Effector memory CD4-positive, alpha-beta T cell (primary cell): ENCODE measurements at regions not wholly inside any gene's neighbourhood (a gene's known extent, or its start where the extent isn't known, plus 50 kb on each side); places are given as distances from the start of the nearest gene placed in this dataset.
"Not testable (repeated sequence)": the region's sequence is repeated elsewhere in the genome, so short reads cannot be mapped to it uniquely, and the experiment has no call there.

Experiments used
- DNase-seq, 3 donors: peaks; one replicate each; pipeline ENCODE4 v3.0.0-alpha.2; 2020
- H3K27ac ChIP-seq: 2 replicates; pipeline ENCODE4 v1.7.0; 2013; ENCODE audit warnings: mild to moderate bottlenecking, low read length, moderate library complexity; ENCODE audit not compliant: insufficient read depth, poor library complexity, severe bottlenecking
- H3K27me3 ChIP-seq: replicated peaks from 2 replicates; pipeline ENCODE4 v1.7.0; 2013; ENCODE audit warnings: mild to moderate bottlenecking, low read length; ENCODE audit not compliant: insufficient read depth, control insufficient read depth, poor library complexity, severe bottlenecking
- H3K36me3 ChIP-seq: 2 replicates; pipeline ENCODE4 v1.7.0; 2013; ENCODE audit warnings: mild to moderate bottlenecking, low read length, moderate library complexity; ENCODE audit not compliant: control insufficient read depth, insufficient read depth
- H3K4me1 ChIP-seq: 2 replicates; pipeline ENCODE4 v1.7.0; 2013; ENCODE audit warnings: low read length, mild to moderate bottlenecking; ENCODE audit not compliant: control insufficient read depth, insufficient read depth, poor library complexity, severe bottlenecking
- H3K4me3 ChIP-seq: 2 replicates; pipeline ENCODE4 v1.7.0; 2013; ENCODE audit warnings: low read length, low read depth, mild to moderate bottlenecking; ENCODE audit not compliant: insufficient read depth, poor library complexity, severe bottlenecking
- H3K9me3 ChIP-seq: 2 replicates; pipeline ENCODE4 v1.7.0; 2013; ENCODE audit warnings: mild to moderate bottlenecking, low read length, moderate library complexity; ENCODE audit not compliant: control insufficient read depth

- Histone ChIP-seq H3K27ac (no peak overlapping the region), H3K36me3 (no peaks in the 10 kb centered on the region), H3K27me3 (no peaks in the 10 kb centered on the region), H3K4me3 (no peak overlapping the region), H3K4me1 (no peaks in the 10 kb centered on the region), H3K9me3 (no peaks in the 10 kb centered on the region)
- DNase-seq, result no peak
These were observed 410.6 kb upstream of the SOX5 start for GRCh38 chr12:24360057-24360456.

GRCh38 chr12:24359418-24359817, 409.9 kb upstream of the SOX5 start:
- no peaks in the 10 kb centered on the region for H3K36me3 ChIP-seq
- H3K27me3 ChIP-seq, result no peaks in the 10 kb centered on the region
- DNase-seq, result no peak
- no peak overlapping the region for H3K27ac ChIP-seq
- no peaks in the 10 kb centered on the region for H3K9me3 ChIP-seq
- H3K4me1 ChIP-seq, result no peaks in the 10 kb centered on the region
- no peak overlapping the region for H3K4me3 ChIP-seq

GRCh38 chr12:24356240-24356804, 406.9 kb upstream of the SOX5 start:
- Histone ChIP-seq H3K36me3 (no peaks in the 10 kb centered on the region), H3K9me3 (no peaks in the 10 kb centered on the region), H3K4me1 (no peaks in the 10 kb centered on the region), H3K27me3 (no peaks in the 10 kb centered on the region), H3K4me3 (no peak overlapping the region), H3K27ac (no peak overlapping the region)
- DNase-seq, result no peak

DNA sequence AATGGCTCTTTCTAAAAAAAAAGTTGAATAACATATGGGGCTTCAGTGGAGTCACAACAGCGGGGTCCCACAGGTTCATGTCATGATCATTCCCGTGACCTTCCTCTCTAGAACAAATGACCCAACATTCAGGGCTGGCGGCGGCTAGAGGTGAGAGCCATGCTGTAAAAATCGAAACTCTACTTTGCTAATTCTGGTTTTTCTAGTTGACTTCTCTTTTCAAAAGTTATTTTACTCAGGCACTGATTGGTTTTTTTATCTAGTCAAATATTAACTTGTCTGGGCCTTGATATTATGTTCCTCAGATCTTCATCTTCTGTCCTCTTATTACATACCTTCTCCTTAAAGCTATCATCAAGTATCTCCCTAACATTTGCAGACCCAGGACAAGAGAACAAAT, 402.9 kb upstream of the SOX5 start:
- Histone ChIP-seq H3K27me3 (no peaks in the 10 kb centered on the region), H3K9me3 (no peaks in the 10 kb centered on the region), H3K4me3 (no peak overlapping the region), H3K4me1 (no peaks in the 10 kb centered on the region), H3K27ac (no peak overlapping the region), H3K36me3 (no peaks in the 10 kb centered on the region)
- no peak for DNase-seq

DNA sequence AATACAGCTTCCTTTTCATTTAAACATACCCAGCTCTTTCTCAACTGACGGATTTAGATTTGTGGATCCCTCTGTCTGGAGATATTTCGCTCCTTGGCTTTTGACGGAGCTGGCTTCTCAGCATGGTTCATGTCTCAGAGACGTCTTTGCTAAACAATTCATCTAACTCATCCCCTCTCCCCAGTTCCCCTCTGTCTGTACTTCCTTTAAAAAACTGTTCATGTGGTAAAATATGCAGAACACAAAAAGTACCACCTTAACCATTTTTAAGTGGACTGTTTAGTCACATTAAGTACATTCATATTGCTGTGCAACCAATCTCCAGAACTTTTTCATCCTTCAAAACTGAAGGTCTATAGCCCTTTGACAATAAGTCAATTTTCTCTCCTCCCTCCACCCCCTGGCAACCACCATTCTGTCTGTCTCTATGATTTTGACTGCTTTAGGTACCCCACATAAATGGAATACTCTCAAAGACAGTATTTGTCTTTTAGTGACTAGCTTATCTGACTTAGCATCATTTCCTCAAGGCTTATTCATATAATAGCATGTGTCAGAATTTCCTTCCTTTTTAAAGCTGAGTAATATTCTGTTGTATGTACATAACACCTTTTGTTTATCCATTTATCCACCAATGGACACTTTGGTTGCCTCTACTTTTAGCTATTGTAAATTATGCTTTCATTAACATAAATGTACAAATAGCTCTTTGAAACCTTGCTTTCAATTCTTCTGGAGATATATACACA, 399.8 kb upstream of the SOX5 start:
- no peak for DNase-seq
- Histone ChIP-seq H3K27me3 (no peaks in the 10 kb centered on the region), H3K27ac (no peak overlapping the region), H3K9me3 (no peaks in the 10 kb centered on the region), H3K4me3 (no peak overlapping the region), H3K36me3 (no peaks in the 10 kb centered on the region), H3K4me1 (no peaks in the 10 kb centered on the region)

DNA sequence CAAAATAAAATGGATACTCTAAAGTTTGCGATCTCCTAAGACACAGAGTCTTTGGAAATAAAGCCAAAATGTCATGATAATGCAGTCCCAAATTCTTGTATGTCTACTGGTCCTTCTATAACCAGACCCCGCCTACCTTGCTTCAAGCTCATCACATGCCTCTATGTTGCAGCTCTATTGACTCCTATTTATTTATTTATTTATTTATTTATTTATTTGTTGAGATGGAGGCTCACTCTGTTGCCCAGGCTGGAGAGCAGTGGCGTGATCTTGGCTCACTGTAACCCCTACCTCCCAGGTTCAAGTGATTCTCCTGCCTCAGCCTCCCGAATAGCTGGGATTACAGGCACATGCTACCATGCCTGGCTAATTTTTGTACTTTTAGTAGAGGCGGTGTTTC, 398.7 kb upstream of the SOX5 start:
- not testable (repeated sequence) for H3K27ac ChIP-seq, H3K36me3 ChIP-seq

GRCh38 chr12:24328261-24328660, 378.8 kb upstream of the SOX5 start:
- Histone ChIP-seq H3K27ac (no peak overlapping the region), H3K9me3 (no peaks in the 10 kb centered on the region), H3K4me3 (no peak overlapping the region), H3K27me3 (no peaks in the 10 kb centered on the region), H3K4me1 (no peaks in the 10 kb centered on the region), H3K36me3 (no peaks in the 10 kb centered on the region)
- no peak for DNase-seq

More for the DNA sequence above, 398.7 kb upstream of the SOX5 start:
- H3K4me3 ChIP-seq, H3K9me3 ChIP-seq, DNase-seq, H3K27me3 ChIP-seq, H3K4me1 ChIP-seq: not testable (repeated sequence)

- no peak for DNase-seq
- no peaks in the 10 kb centered on the region for H3K9me3 ChIP-seq
- H3K4me3 ChIP-seq, result no peak overlapping the region
- H3K27ac ChIP-seq, result no peak overlapping the region
- H3K27me3 ChIP-seq, result no peaks in the 10 kb centered on the region
- no peaks in the 10 kb centered on the region for H3K4me1 ChIP-seq
- no peaks in the 10 kb centered on the region for H3K36me3 ChIP-seq
These were observed 375.9 kb upstream of the SOX5 start for GRCh38 chr12:24325331-24325730.

GRCh38 chr12:24307716-24308335, 358.4 kb upstream of the SOX5 start:
- H3K27me3 ChIP-seq, result no peaks in the 10 kb centered on the region
- H3K27ac ChIP-seq, result no peak overlapping the region
- DNase-seq, result no peak
- H3K4me3 ChIP-seq, result no peak overlapping the region
- H3K36me3 ChIP-seq, result no peaks in the 10 kb centered on the region
- H3K9me3 ChIP-seq, result no peaks in the 10 kb centered on the region
- no peaks in the 10 kb centered on the region for H3K4me1 ChIP-seq

GRCh38 chr12:24307153-24307552, 357.7 kb upstream of the SOX5 start:
- Histone ChIP-seq H3K4me1 (no peaks in the 10 kb centered on the region), H3K27me3 (no peaks in the 10 kb centered on the region), H3K27ac (no peak overlapping the region), H3K4me3 (no peak overlapping the region), H3K36me3 (no peaks in the 10 kb centered on the region), H3K9me3 (no peaks in the 10 kb centered on the region)
- no peak for DNase-seq
